CD4-positive, alpha-beta T cell (primary cell): ENCODE measurements at regions not wholly inside any gene's neighbourhood (a gene's known extent, or its start where the extent isn't known, plus 50 kb on each side); places are given as distances from the start of the nearest gene placed in this dataset.

Experiments
- ATAC-seq: fragments of 200-7000 bp; cut with Tn5 transposase; one replicate; pipeline ENCODE4 v1.10.0; 2022; ENCODE audit warnings: mild to moderate bottlenecking; ENCODE audit not compliant: poor library complexity
- CTCF ChIA-PET: fragments of 350-600 bp; sonication (Branson Sonifier 250); formaldehyde crosslinking; loops from one replicate; lab custom pipeline; 2021; ENCODE audit warnings: antibody characterized with exemption, inconsistent platforms; lab: Charles Lee
- POLR2A ChIA-PET: fragments of 350-600 bp; sonication (Branson Sonifier 250); formaldehyde crosslinking; loops from one replicate; lab custom pipeline; 2021; ENCODE audit warnings: antibody characterized with exemption, inconsistent platforms; lab: Charles Lee
- DNase-seq, 14 experiments: peaks; one replicate each; pipeline ENCODE4 v3.0.0-alpha.2; 2013 to 2020; ENCODE audit warnings: mixed read lengths in 2 of 14
- H3K27ac ChIP-seq, 2 donors: one replicate each; pipeline versions ENCODE4 v1.5.1 to v1.7.0; 2013; ENCODE audit warnings: low read length in 2 of 2, low read depth in 1 of 2, mild to moderate bottlenecking in 1 of 2
- H3K27me3 ChIP-seq, 2 experiments: 1 replicate in 1 of 2; 2 replicates in 1 of 2; pipeline versions ENCODE4 v1.6.1 to v1.7.0; 2013; ENCODE audit warnings: low read length in 2 of 2, control low read depth in 1 of 2, mild to moderate bottlenecking in 1 of 2, moderate library complexity in 1 of 2; ENCODE audit not compliant: insufficient read depth in 2 of 2, control insufficient read depth in 1 of 2
- H3K36me3 ChIP-seq: one replicate; pipeline ENCODE4 v1.6.1; 2013; ENCODE audit warnings: low read length, control low read depth; ENCODE audit not compliant: insufficient read depth
- H3K4me1 ChIP-seq: one replicate; pipeline ENCODE4 v1.6.1; 2013; ENCODE audit warnings: low read length, control low read depth; ENCODE audit not compliant: insufficient read depth
- H3K4me3 ChIP-seq: one replicate; pipeline ENCODE4 v1.5.1; 2013; ENCODE audit warnings: mild to moderate bottlenecking, low read length, moderate library complexity
- H3K9me3 ChIP-seq, 2 experiments: 1 replicate in 1 of 2; 2 replicates in 1 of 2; pipeline versions ENCODE4 v1.6.1 to v1.7.0; 2013; ENCODE audit warnings: low read length in 2 of 2, mild to moderate bottlenecking in 2 of 2, control low read depth in 1 of 2, moderate library complexity in 1 of 2; ENCODE audit not compliant: control insufficient read depth in 1 of 2, insufficient read depth in 1 of 2
- H3K27ac Mint-ChIP-seq: one replicate; pipeline ENCODE4 v1.8.0; 2020; ENCODE audit warnings: mixed read lengths
- H3K27me3 Mint-ChIP-seq: one replicate; pipeline ENCODE4 v1.8.0; 2021; ENCODE audit warnings: mixed read lengths
- H3K36me3 Mint-ChIP-seq: one replicate; pipeline ENCODE4 v1.8.0; 2021; ENCODE audit warnings: low read depth, mixed read lengths
- H3K4me1 Mint-ChIP-seq: one replicate; pipeline ENCODE4 v1.8.0; 2021; ENCODE audit warnings: low read depth, mixed read lengths
- H3K4me3 Mint-ChIP-seq: one replicate; pipeline ENCODE4 v1.8.0; 2020; ENCODE audit warnings: mild to moderate bottlenecking, mixed read lengths
- H3K9me3 Mint-ChIP-seq: one replicate; pipeline ENCODE4 v1.8.0; 2020; ENCODE audit warnings: mixed read lengths
- CTCF ChIP-seq: fragments of 200-600 bp; IDR thresholded peaks from one replicate; pipeline ENCODE4 v1.8.0; 2022; ENCODE audit warnings: antibody characterized with exemption, mild to moderate bottlenecking
- intact Hi-C, 2 experiments: fragments of 100-400 bp; cut with DNase I in 1 of 2; cut with micrococcal nuclease in 1 of 2; formaldehyde crosslinking; loops; one replicate each; pipeline versions ENCODE4 v1.15.1 to v1.9.0; 2023 to 2025; cut with DNase I, micrococcal nuclease

- H3K27ac ChIP-seq, result no peak overlapping the region
- peaks cover 4% of the 10 kb centered on the region for H3K4me1 ChIP-seq
- Mint-ChIP-seq H3K4me3 (no peak overlapping the region), H3K27me3 (no peaks in the 10 kb centered on the region), H3K36me3 (no peaks in the 10 kb centered on the region), H3K27ac (no peak overlapping the region), H3K4me1 (peaks cover 16% of the 10 kb centered on the region), H3K9me3 (no peaks in the 10 kb centered on the region)
- H3K36me3 ChIP-seq, result no peaks in the 10 kb centered on the region
- no peak overlapping the region for H3K4me3 ChIP-seq
- ATAC-seq (no peak), DNase-seq (no peak)
- no peaks in the 10 kb centered on the region for H3K27me3 ChIP-seq
- ChIA-PET CTCF (interaction anchor here (1.1 kb wide), 1 partner anchor 38 kb away, joined by 3 read pairs; no protein-coding TSS in a partner anchor), POLR2A (no interaction called here)
- H3K9me3 ChIP-seq, result no peaks in the 10 kb centered on the region
- TF ChIP-seq CTCF, result no peak
- intact Hi-C loops, result no loop called here
These were observed 102.0 kb upstream of the FUT8 start for GRCh38 chr14:65310568-65310967.

- Mint-ChIP-seq H3K36me3 (no peaks in the 10 kb centered on the region), H3K27me3 (no peaks in the 10 kb centered on the region), H3K27ac (no peak overlapping the region), H3K9me3 (no peaks in the 10 kb centered on the region), H3K4me1 (peaks cover 8% of the 10 kb centered on the region), H3K4me3 (no peak overlapping the region)
- H3K9me3 ChIP-seq, result peaks cover 0 to 4% of the 10 kb centered on the region in 2 experiments
- peaks cover 4% of the 10 kb centered on the region for H3K4me1 ChIP-seq
- ChIA-PET POLR2A (no interaction called here), CTCF (no interaction called here)
- no peak overlapping the region for H3K27ac ChIP-seq
- H3K4me3 ChIP-seq, result no peak overlapping the region
- no peaks in the 10 kb centered on the region for H3K36me3 ChIP-seq
- no peak for ATAC-seq
- intact Hi-C loops, result no loop called here
- DNase-seq, result no peak
- H3K27me3 ChIP-seq, result no peaks in the 10 kb centered on the region
- TF ChIP-seq CTCF, result no peak
These were observed 99.7 kb upstream of the FUT8 start for GRCh38 chr14:65312859-65313258.

GRCh38 chr14:65318636-65319506 is 93.7 kb upstream of the FUT8 start:
- Mint-ChIP-seq H3K27me3 (no peaks in the 10 kb centered on the region), H3K9me3 (no peaks in the 10 kb centered on the region), H3K4me1 (peaks cover 34% of the 10 kb centered on the region), H3K36me3 (no peaks in the 10 kb centered on the region), H3K27ac (no peak overlapping the region), H3K4me3 (no peak overlapping the region)
- ATAC-seq (no peak), DNase-seq (no peak)
- H3K4me3 ChIP-seq, result no peak overlapping the region
- CTCF ChIA-PET, result no interaction called here
- H3K27ac ChIP-seq, result no peak overlapping the region
- H3K27me3 ChIP-seq, result no peaks in the 10 kb centered on the region
- H3K4me1 ChIP-seq, result peaks cover 15% of the 10 kb centered on the region
- no peak for TF ChIP-seq CTCF
- H3K36me3 ChIP-seq, result no peaks in the 10 kb centered on the region
- H3K9me3 ChIP-seq, result peaks cover 0 to 4% of the 10 kb centered on the region in 2 experiments
- POLR2A ChIA-PET, result interaction anchor here (0.7 to 1.3 kb wide), 2 partner anchors 15 to 27 kb away, joined by 3 to 4 read pairs; no protein-coding TSS in a partner anchor
- intact Hi-C loops, result no loop called here
